HL-60 (cell line): ENCODE measurements at regions not wholly inside any gene's neighbourhood (a gene's known extent, or its start where the extent isn't known, plus 50 kb on each side); places are given as distances from the start of the nearest gene placed in this dataset.

Experiments
- GABPA ChIP-seq: IDR thresholded peaks from 2 replicates; pipeline ENCODE4 v1.6.1; 2012; ENCODE audit warnings: low read depth
- POLR2AphosphoS5 ChIP-seq: IDR thresholded peaks from 2 replicates; pipeline ENCODE4 v1.6.1; 2012; ENCODE audit warnings: low read depth
- SPI1 ChIP-seq: IDR thresholded peaks from 2 replicates; pipeline ENCODE4 v1.6.1; 2012; ENCODE audit warnings: low read depth, mild to moderate bottlenecking, borderline replicate concordance
- TF ChIP-seq, protein P1 (sequence below): IDR thresholded peaks from one replicate; pipeline ENCODE4 v1.5.1; 2011; ENCODE audit warnings: low read length, control low read depth, inconsistent platforms; ENCODE audit not compliant: insufficient read depth
- TF ChIP-seq, protein P2 (sequence below): IDR thresholded peaks from 2 replicates; pipeline ENCODE4 v1.6.1; 2012; ENCODE audit warnings: low read depth; ENCODE audit not compliant: insufficient replicate concordance

DNA sequence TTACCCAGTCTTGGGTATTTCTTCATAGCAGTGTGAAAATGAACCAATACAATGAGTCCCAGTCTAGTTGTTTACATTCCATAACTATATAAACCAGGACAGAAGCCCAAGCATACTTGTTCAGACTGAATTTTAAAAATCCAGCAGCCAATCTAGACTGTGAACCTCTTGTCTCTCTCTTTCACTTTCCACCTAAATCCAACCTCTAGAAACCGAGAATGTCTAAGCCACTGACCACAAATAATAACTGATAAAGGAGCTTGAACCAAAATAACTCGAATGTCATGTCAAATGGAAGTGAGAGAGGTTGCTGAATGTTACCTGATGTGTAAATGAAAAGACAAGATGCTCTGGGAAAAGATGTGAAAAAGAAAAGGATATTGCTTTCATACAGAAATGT lies 544.7 kb downstream of the NLGN4X start:
- TF ChIP-seq POLR2AphosphoS5 (no peak), GABPA (no peak), SPI1 (no peak)
- TF ChIP-seq, protein P1, sequence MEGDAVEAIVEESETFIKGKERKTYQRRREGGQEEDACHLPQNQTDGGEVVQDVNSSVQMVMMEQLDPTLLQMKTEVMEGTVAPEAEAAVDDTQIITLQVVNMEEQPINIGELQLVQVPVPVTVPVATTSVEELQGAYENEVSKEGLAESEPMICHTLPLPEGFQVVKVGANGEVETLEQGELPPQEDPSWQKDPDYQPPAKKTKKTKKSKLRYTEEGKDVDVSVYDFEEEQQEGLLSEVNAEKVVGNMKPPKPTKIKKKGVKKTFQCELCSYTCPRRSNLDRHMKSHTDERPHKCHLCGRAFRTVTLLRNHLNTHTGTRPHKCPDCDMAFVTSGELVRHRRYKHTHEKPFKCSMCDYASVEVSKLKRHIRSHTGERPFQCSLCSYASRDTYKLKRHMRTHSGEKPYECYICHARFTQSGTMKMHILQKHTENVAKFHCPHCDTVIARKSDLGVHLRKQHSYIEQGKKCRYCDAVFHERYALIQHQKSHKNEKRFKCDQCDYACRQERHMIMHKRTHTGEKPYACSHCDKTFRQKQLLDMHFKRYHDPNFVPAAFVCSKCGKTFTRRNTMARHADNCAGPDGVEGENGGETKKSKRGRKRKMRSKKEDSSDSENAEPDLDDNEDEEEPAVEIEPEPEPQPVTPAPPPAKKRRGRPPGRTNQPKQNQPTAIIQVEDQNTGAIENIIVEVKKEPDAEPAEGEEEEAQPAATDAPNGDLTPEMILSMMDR, result no peak
- TF ChIP-seq, protein P2, sequence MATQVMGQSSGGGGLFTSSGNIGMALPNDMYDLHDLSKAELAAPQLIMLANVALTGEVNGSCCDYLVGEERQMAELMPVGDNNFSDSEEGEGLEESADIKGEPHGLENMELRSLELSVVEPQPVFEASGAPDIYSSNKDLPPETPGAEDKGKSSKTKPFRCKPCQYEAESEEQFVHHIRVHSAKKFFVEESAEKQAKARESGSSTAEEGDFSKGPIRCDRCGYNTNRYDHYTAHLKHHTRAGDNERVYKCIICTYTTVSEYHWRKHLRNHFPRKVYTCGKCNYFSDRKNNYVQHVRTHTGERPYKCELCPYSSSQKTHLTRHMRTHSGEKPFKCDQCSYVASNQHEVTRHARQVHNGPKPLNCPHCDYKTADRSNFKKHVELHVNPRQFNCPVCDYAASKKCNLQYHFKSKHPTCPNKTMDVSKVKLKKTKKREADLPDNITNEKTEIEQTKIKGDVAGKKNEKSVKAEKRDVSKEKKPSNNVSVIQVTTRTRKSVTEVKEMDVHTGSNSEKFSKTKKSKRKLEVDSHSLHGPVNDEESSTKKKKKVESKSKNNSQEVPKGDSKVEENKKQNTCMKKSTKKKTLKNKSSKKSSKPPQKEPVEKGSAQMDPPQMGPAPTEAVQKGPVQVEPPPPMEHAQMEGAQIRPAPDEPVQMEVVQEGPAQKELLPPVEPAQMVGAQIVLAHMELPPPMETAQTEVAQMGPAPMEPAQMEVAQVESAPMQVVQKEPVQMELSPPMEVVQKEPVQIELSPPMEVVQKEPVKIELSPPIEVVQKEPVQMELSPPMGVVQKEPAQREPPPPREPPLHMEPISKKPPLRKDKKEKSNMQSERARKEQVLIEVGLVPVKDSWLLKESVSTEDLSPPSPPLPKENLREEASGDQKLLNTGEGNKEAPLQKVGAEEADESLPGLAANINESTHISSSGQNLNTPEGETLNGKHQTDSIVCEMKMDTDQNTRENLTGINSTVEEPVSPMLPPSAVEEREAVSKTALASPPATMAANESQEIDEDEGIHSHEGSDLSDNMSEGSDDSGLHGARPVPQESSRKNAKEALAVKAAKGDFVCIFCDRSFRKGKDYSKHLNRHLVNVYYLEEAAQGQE, result no peak
